ENCODE measurements at regions not wholly inside any gene's neighbourhood (a gene's known extent, or its start where the extent isn't known, plus 50 kb on each side); places are given as distances from the start of the nearest gene placed in this dataset.

GRCh38 chr10:56135828-56136227 lies 225.2 kb downstream of the ZWINT start:
- no peak for DNase-seq (ENCODE audit: low read depth in 2 of 2)
- TF ChIP-seq CTCF (IDR thresholded peaks at IDR 0.05; ENCODE audit: low read depth, low read length): no peak
- no peak overlapping the region for H3K4me3 ChIP-seq (replicated peaks in 1 of 2; ENCODE audit: low read depth in 2 of 2, low read length in 2 of 2)

- TF ChIP-seq CTCF (IDR thresholded peaks at IDR 0.05; ENCODE audit: low read depth, low read length): no peak
Observed at GRCh38 chr10:56123247-56123646, 237.8 kb downstream of the ZWINT start.

DNA sequence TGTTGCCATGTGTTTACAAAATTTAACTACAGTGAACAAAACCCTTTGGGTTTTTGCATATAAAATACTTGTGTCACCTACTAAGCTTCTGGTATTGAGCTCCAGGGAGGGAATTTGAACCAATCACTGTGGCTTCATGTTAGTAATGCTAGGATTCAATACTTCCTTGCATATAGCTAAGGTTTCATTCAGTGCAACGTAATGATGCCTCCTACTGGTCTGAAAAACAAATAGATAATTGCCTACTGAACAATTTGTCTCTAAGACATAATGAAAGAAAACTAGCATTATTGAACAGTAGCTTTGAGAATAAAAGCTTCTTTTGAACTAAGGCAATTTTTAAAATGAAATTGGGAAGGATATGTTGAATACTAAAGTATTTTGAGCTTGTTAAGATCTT lies 244.4 kb downstream of the ZWINT start:
- DNase-seq (ENCODE audit: low read depth in 2 of 2): no peak
- no peak for TF ChIP-seq CTCF (IDR thresholded peaks at IDR 0.05; ENCODE audit: low read depth, low read length)
- no peak overlapping the region for H3K4me3 ChIP-seq (replicated peaks in 1 of 2; ENCODE audit: low read depth in 2 of 2, low read length in 2 of 2)

More at GRCh38 chr10:56123247-56123646, 237.8 kb downstream of the ZWINT start:
- no peak overlapping the region for H3K4me3 ChIP-seq (replicated peaks in 1 of 2; ENCODE audit: low read depth in 2 of 2, low read length in 2 of 2)
- no peak for DNase-seq (ENCODE audit: low read depth in 2 of 2)

GRCh38 chr10:56109454-56109853 lies 251.6 kb downstream of the ZWINT start:
- no peak overlapping the region for H3K4me3 ChIP-seq (replicated peaks in 1 of 2; ENCODE audit: low read depth in 2 of 2, low read length in 2 of 2)
- no peak for DNase-seq (ENCODE audit: low read depth in 2 of 2)
- no peak for TF ChIP-seq CTCF (IDR thresholded peaks at IDR 0.05; ENCODE audit: low read depth, low read length)

- no peak for TF ChIP-seq CTCF (IDR thresholded peaks at IDR 0.05; ENCODE audit: low read depth, low read length)
- no peak overlapping the region for H3K4me3 ChIP-seq (replicated peaks in 1 of 2; ENCODE audit: low read depth in 2 of 2, low read length in 2 of 2)
- no peak for DNase-seq (ENCODE audit: low read depth in 2 of 2)
Observed at GRCh38 chr10:56104923-56105322, 256.1 kb downstream of the ZWINT start.

DNA sequence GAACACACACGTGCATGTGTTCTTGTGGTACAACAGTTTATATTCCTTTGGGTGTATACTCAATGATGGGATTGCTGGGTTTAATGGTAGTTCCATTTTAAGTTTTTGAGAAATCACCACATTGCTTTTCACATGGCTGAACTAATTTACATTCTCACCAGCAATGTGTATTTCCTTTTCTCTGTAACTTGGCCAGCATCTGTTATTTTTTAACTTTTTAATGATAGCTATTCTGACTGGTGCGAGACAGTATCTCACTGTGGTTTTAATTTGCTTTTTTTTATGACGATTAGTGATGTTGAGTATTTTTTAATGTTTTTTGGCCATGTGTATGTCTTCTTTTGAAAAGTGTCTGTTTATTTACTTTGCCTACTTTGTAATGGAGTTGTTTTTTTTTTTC lies 256.6 kb downstream of the ZWINT start:
- TF ChIP-seq CTCF (IDR thresholded peaks at IDR 0.05; ENCODE audit: low read depth, low read length): no peak
- no peak overlapping the region for H3K4me3 ChIP-seq (replicated peaks in 1 of 2; ENCODE audit: low read depth in 2 of 2, low read length in 2 of 2)

GRCh38 chr10:56096226-56096517 lies 264.9 kb downstream of the ZWINT start:
- no peak for DNase-seq (ENCODE audit: low read depth in 2 of 2)
- no peak overlapping the region for H3K4me3 ChIP-seq (replicated peaks in 1 of 2; ENCODE audit: low read depth in 2 of 2, low read length in 2 of 2)
- TF ChIP-seq CTCF (IDR thresholded peaks at IDR 0.05; ENCODE audit: low read depth, low read length): no peak

More for the DNA sequence above, 256.6 kb downstream of the ZWINT start:
- DNase-seq (ENCODE audit: low read depth in 2 of 2): no peak

Data from cardiac fibroblast (primary cell).